HAP-1 (cell line): ENCODE measurements at regions not wholly inside any gene's neighbourhood (a gene's known extent, or its start where the extent isn't known, plus 50 kb on each side); places are given as distances from the start of the nearest gene placed in this dataset.
"Not testable (repeated sequence)": the region's sequence is repeated elsewhere in the genome, so short reads cannot be mapped to it uniquely, and the experiment has no call there.

Experiments
- DNase-seq, 2 experiments: peaks; one replicate each; pipeline ENCODE4 v3.0.0-alpha.2; 2016 to 2020; ENCODE audit warnings: low spot score in 2 of 2
- H3K27me3 ChIP-seq: fragments of 250-450 bp; sonication (Bioruptor Pico); 2 replicates; pipeline ENCODE4 v1.5.1; 2020; ENCODE audit warnings: low read depth, mild to moderate bottlenecking, moderate library complexity
- H3K36me3 ChIP-seq: fragments of 250-450 bp; sonication (Bioruptor Pico); replicated peaks from 2 replicates; pipeline ENCODE4 v1.5.1; 2020; ENCODE audit warnings: mild to moderate bottlenecking
- H3K4me1 ChIP-seq: fragments of 250-450 bp; sonication (Bioruptor Pico); 2 replicates; pipeline ENCODE4 v1.5.1; 2020; ENCODE audit warnings: mild to moderate bottlenecking
- H3K4me3 ChIP-seq: fragments of 250-450 bp; sonication (Bioruptor Pico); 2 replicates; pipeline ENCODE4 v1.5.1; 2020; ENCODE audit warnings: mild to moderate bottlenecking, moderate library complexity
- H3K9me3 ChIP-seq: fragments of 250-450 bp; sonication (Bioruptor Pico); 2 replicates; pipeline ENCODE4 v1.5.1; 2020; ENCODE audit warnings: mild to moderate bottlenecking, moderate library complexity
- in situ Hi-C: fragments of 300-500 bp; cut with MboI; formaldehyde crosslinking; loops from 3 replicates; pipeline ENCODE4 v1.14.3; 2020; ENCODE audit warnings: low sequenced_read_pairs, inconsistent platforms, mixed read lengths

GRCh38 chr4:62512271-62512670, 1312.1 kb downstream of the ADGRL3 start:
- no peak for DNase-seq

GRCh38 chr4:62510228-62510627, 1310.1 kb downstream of the ADGRL3 start:
- Histone ChIP-seq H3K36me3 (no peaks in the 10 kb centered on the region), H3K9me3 (no peaks in the 10 kb centered on the region), H3K27me3 (no peaks in the 10 kb centered on the region), H3K4me3 (no peak overlapping the region), H3K4me1 (peaks cover 12% of the 10 kb centered on the region)
- no peak for DNase-seq
- in situ Hi-C loops = no loop called here

More at GRCh38 chr4:62512271-62512670, 1312.1 kb downstream of the ADGRL3 start:
- Histone ChIP-seq H3K4me1 (peaks cover 20% of the 10 kb centered on the region), H3K9me3 (no peaks in the 10 kb centered on the region), H3K27me3 (no peaks in the 10 kb centered on the region), H3K36me3 (no peaks in the 10 kb centered on the region), H3K4me3 (no peak overlapping the region)
- in situ Hi-C loops = no loop called here

GRCh38 chr4:62500296-62500695, 1300.2 kb downstream of the ADGRL3 start:
- in situ Hi-C loops = no loop called here
- DNase-seq = no peak
- Histone ChIP-seq H3K36me3 (no peaks in the 10 kb centered on the region), H3K4me1 (no peaks in the 10 kb centered on the region; the same call in 1 of the 2 replicates), H3K9me3 (no peaks in the 10 kb centered on the region), H3K27me3 (no peaks in the 10 kb centered on the region), H3K4me3 (no peak overlapping the region)

- in situ Hi-C loops = no loop called here
- no peak overlapping the region for H3K4me3 ChIP-seq
- no peaks in the 10 kb centered on the region for H3K9me3 ChIP-seq
- DNase-seq = no peak
- no peaks in the 10 kb centered on the region for H3K36me3 ChIP-seq
- no peaks in the 10 kb centered on the region for H3K27me3 ChIP-seq
- H3K4me1 ChIP-seq = peaks cover 4% of the 10 kb centered on the region; the same call in 1 of the 2 replicates
Observed at GRCh38 chr4:62495032-62495431, 1294.9 kb downstream of the ADGRL3 start.

- H3K4me3 ChIP-seq, H3K27me3 ChIP-seq, DNase-seq, in situ Hi-C loops, H3K4me1 ChIP-seq, H3K9me3 ChIP-seq, H3K36me3 ChIP-seq: not testable (repeated sequence)
Observed at GRCh38 chr4:62491756-62492155, 1291.6 kb downstream of the ADGRL3 start.

- Histone ChIP-seq H3K9me3 (no peaks in the 10 kb centered on the region; the same call in 1 of the 2 replicates), H3K4me3 (no peak overlapping the region), H3K27me3 (no peaks in the 10 kb centered on the region), H3K4me1 (peaks cover 8% of the 10 kb centered on the region; the same call in 1 of the 2 replicates), H3K36me3 (no peaks in the 10 kb centered on the region)
- in situ Hi-C loops = no loop called here
- DNase-seq = peak in 1 of 2 experiments; percentile 55
Observed at GRCh38 chr4:62490635-62491034, 1290.5 kb downstream of the ADGRL3 start.

GRCh38 chr4:62487016-62487415, 1286.9 kb downstream of the ADGRL3 start:
- in situ Hi-C loops = no loop called here
- Histone ChIP-seq H3K4me1 (peaks cover 8% of the 10 kb centered on the region; the same call in 1 of the 2 replicates), H3K36me3 (no peaks in the 10 kb centered on the region), H3K9me3 (no peaks in the 10 kb centered on the region; the same call in 1 of the 2 replicates), H3K4me3 (no peak overlapping the region), H3K27me3 (no peaks in the 10 kb centered on the region)
- DNase-seq = no peak

GRCh38 chr4:62484357-62484756, 1284.2 kb downstream of the ADGRL3 start:
- Histone ChIP-seq H3K9me3 (no peaks in the 10 kb centered on the region), H3K4me3 (no peak overlapping the region), H3K27me3 (no peaks in the 10 kb centered on the region), H3K36me3 (no peaks in the 10 kb centered on the region), H3K4me1 (peaks cover 4% of the 10 kb centered on the region; the same call in 1 of the 2 replicates)
- DNase-seq = no peak
- in situ Hi-C loops = no loop called here

GRCh38 chr4:62482355-62482754, 1282.2 kb downstream of the ADGRL3 start:
- no peaks in the 10 kb centered on the region; the same call in 1 of the 2 replicates for H3K4me1 ChIP-seq
- no peak overlapping the region for H3K4me3 ChIP-seq
- H3K36me3 ChIP-seq = no peaks in the 10 kb centered on the region
- no peak for DNase-seq
- H3K27me3 ChIP-seq = no peaks in the 10 kb centered on the region
- no peaks in the 10 kb centered on the region for H3K9me3 ChIP-seq
- in situ Hi-C loops = no loop called here

GRCh38 chr4:62475596-62475995, 1275.5 kb downstream of the ADGRL3 start:
- Histone ChIP-seq H3K36me3 (no peaks in the 10 kb centered on the region), H3K4me1 (no peaks in the 10 kb centered on the region; the same call in 1 of the 2 replicates), H3K9me3 (no peaks in the 10 kb centered on the region), H3K4me3 (no peak overlapping the region), H3K27me3 (no peaks in the 10 kb centered on the region)
- no peak for DNase-seq
- in situ Hi-C loops = no loop called here

- no peak for DNase-seq
- Histone ChIP-seq H3K4me1 (no peaks in the 10 kb centered on the region), H3K27me3 (no peaks in the 10 kb centered on the region), H3K4me3 (no peak overlapping the region), H3K36me3 (no peaks in the 10 kb centered on the region), H3K9me3 (no peaks in the 10 kb centered on the region)
- in situ Hi-C loops = no loop called here
Observed at GRCh38 chr4:62474802-62475201, 1274.7 kb downstream of the ADGRL3 start.

GRCh38 chr4:62471021-62471420, 1270.9 kb downstream of the ADGRL3 start:
- Histone ChIP-seq H3K4me1 (no peaks in the 10 kb centered on the region), H3K36me3 (no peaks in the 10 kb centered on the region), H3K9me3 (no peaks in the 10 kb centered on the region), H3K4me3 (no peak overlapping the region), H3K27me3 (no peaks in the 10 kb centered on the region)
- in situ Hi-C loops = no loop called here
- no peak for DNase-seq

GRCh38 chr4:62470421-62470983, 1270.4 kb downstream of the ADGRL3 start:
- no peaks in the 10 kb centered on the region for H3K4me1 ChIP-seq
- H3K36me3 ChIP-seq = no peaks in the 10 kb centered on the region
- DNase-seq = no peak
- in situ Hi-C loops = no loop called here
- no peak overlapping the region for H3K4me3 ChIP-seq
- H3K9me3 ChIP-seq = no peaks in the 10 kb centered on the region
- no peaks in the 10 kb centered on the region for H3K27me3 ChIP-seq

GRCh38 chr4:62470020-62470419, 1269.9 kb downstream of the ADGRL3 start:
- H3K36me3 ChIP-seq = no peaks in the 10 kb centered on the region
- no peaks in the 10 kb centered on the region for H3K27me3 ChIP-seq
- H3K4me3 ChIP-seq = no peak overlapping the region
- no peak for DNase-seq
- H3K9me3 ChIP-seq = no peaks in the 10 kb centered on the region
- in situ Hi-C loops = no loop called here
- H3K4me1 ChIP-seq = no peaks in the 10 kb centered on the region

GRCh38 chr4:62461961-62462360, 1261.8 kb downstream of the ADGRL3 start:
- no peak for DNase-seq
- in situ Hi-C loops = no loop called here

More at GRCh38 chr4:62461961-62462360, 1261.8 kb downstream of the ADGRL3 start:
- H3K36me3 ChIP-seq = no peaks in the 10 kb centered on the region
- no peaks in the 10 kb centered on the region for H3K9me3 ChIP-seq
- H3K4me1 ChIP-seq = no peaks in the 10 kb centered on the region
- no peaks in the 10 kb centered on the region for H3K27me3 ChIP-seq
- no peak overlapping the region for H3K4me3 ChIP-seq
